A549 (cell line): ENCODE measurements at regions not wholly inside any gene's neighbourhood (a gene's known extent, or its start where the extent isn't known, plus 50 kb on each side); places are given as distances from the start of the nearest gene placed in this dataset.

Experiments
- ATAC-seq, 2 experiments: fragments of 200-7000 bp in 1 of 2; fragments of >200 bp in 1 of 2; cut with Nextera tagmentation in 1 of 2; cut with Tn5 transposase in 1 of 2; 3 replicates each; pipeline versions ENCODE4 v1.8.0 to v1.9.1; 2018 to 2020; ENCODE audit warnings: mild to moderate bottlenecking in 1 of 2, moderate library complexity in 1 of 2
- CTCF ChIA-PET: fragments of 300-600 bp; sonication (Branson Sonifier 250); formaldehyde crosslinking; extraction: SDS; loops from one replicate; lab custom pipeline; 2021; ENCODE audit warnings: antibody characterized with exemption, inconsistent platforms; lab: Yijun Ruan, JAX
- POLR2A ChIA-PET: fragments of 350-600 bp; formaldehyde crosslinking; extraction: SDS; loops from one replicate; lab custom pipeline; 2021; ENCODE audit warnings: antibody characterized with exemption, inconsistent platforms; lab: Yijun Ruan, JAX
- DNase-seq, 2 experiments: peaks; one replicate each; pipeline versions ENCODE4 v3.0.0 to v3.0.0-alpha.2; 2011 to 2016; ENCODE audit warnings: low read depth in 1 of 2, low spot score in 1 of 2
- FAIRE-seq: peaks from 2 replicates; lab custom pipeline; 2011; peaks lifted over from hg19 to GRCh38; lab: Jason Lieb, UNC
- H3K27ac ChIP-seq, 2 experiments: fragments of >200 bp; sonication (Bioruptor Twin); formaldehyde crosslinking; 3 replicates each; pipeline ENCODE4 v1.5.1; 2016 to 2017
- H3K4me1 ChIP-seq: fragments of >200 bp; sonication (Bioruptor Twin); formaldehyde crosslinking; 3 replicates; pipeline ENCODE4 v1.6.1; 2016
- H3K4me2 ChIP-seq: fragments of >200 bp; sonication (Bioruptor Twin); formaldehyde crosslinking; 3 replicates; pipeline ENCODE4 v1.6.1; 2016
- H3K4me3 ChIP-seq: fragments of >200 bp; sonication (Bioruptor Twin); formaldehyde crosslinking; 3 replicates; pipeline ENCODE4 v1.5.1; 2016
- H3K9me3 ChIP-seq: fragments of >200 bp; sonication (Bioruptor Twin); formaldehyde crosslinking; 3 replicates; pipeline ENCODE4 v1.6.1; 2016
- CHD4 ChIP-seq: fragments of 200-600 bp; sonication (generic); IDR thresholded peaks from 2 replicates; pipeline ENCODE4 v1.6.1; 2016; ENCODE audit warnings: antibody characterized with exemption, mild to moderate bottlenecking, borderline replicate concordance
- EP300 ChIP-seq, 2 experiments: fragments of >200 bp; sonication (Bioruptor Twin); formaldehyde crosslinking; IDR thresholded peaks; 2 replicates in 1 of 2; 3 replicates in 1 of 2; pipeline ENCODE4 v1.6.1; 2016 to 2017
- FOSL2 ChIP-seq, 2 experiments: fragments of 450-650 bp in 1 of 2; fragments of >200 bp in 1 of 2; sonication (Bioruptor Twin) in 1 of 2; formaldehyde crosslinking; IDR thresholded peaks; 2 replicates each; pipeline versions ENCODE4 v1.5.0 to v1.6.1; 2016 to 2020; ENCODE audit warnings: mild to moderate bottlenecking in 1 of 2, moderate library complexity in 1 of 2
- GATA3 ChIP-seq: IDR thresholded peaks from 2 replicates; pipeline ENCODE4 v1.6.1; 2012; ENCODE audit warnings: borderline replicate concordance
- MAFK ChIP-seq: fragments of 450-650 bp; IDR thresholded peaks from 2 replicates; pipeline ENCODE4 v1.6.1; 2014; ENCODE audit not compliant: partially characterized antibody
- RAD21 ChIP-seq, 2 experiments: fragments of >200 bp in 1 of 2; sonication (Bioruptor Twin) in 1 of 2; formaldehyde crosslinking in 1 of 2; IDR thresholded peaks in 1 of 2; conservative IDR thresholded peaks in 1 of 2; 2 replicates in 1 of 2; 3 replicates in 1 of 2; pipeline ENCODE4 v1.6.1; 2012 to 2018; ENCODE audit warnings: inconsistent platforms in 1 of 2
- RFX5 ChIP-seq: fragments of 450-650 bp; IDR thresholded peaks from 2 replicates; pipeline ENCODE4 v1.7.1; 2014; ENCODE audit warnings: antibody characterized with exemption, mild to moderate bottlenecking, moderate library complexity
- ZC3H11A ChIP-seq: fragments of 450-650 bp; IDR thresholded peaks from 2 replicates; pipeline ENCODE4 v1.6.1; 2014; ENCODE audit warnings: antibody characterized with exemption, mild to moderate bottlenecking
- WGBS: methylation state at CpG from one replicate; pipeline ENCODE4 v1.1.6; 2017; ENCODE audit errors: missing lambda C conversion rate; 5-methylcytosine and 5-hydroxymethylcytosine counted together
- TF ChIP-seq, protein P1 (sequence below): IDR thresholded peaks from 2 replicates; pipeline ENCODE4 v1.6.1; 2012; ENCODE audit warnings: low read depth, borderline replicate concordance
- TF ChIP-seq, protein P2 (sequence below): fragments of 150-350 bp; IDR thresholded peaks from 2 replicates; pipeline ENCODE4 v1.6.1; 2014; ENCODE audit warnings: low read depth, mild to moderate bottlenecking, low read length
- TF ChIP-seq, protein P3 (sequence below): fragments of >200 bp; sonication (Bioruptor Twin); formaldehyde crosslinking; IDR thresholded peaks from 3 replicates; pipeline ENCODE4 v1.5.1; 2016
- TF ChIP-seq, protein P4 (sequence below): fragments of >200 bp; sonication (Bioruptor Twin); formaldehyde crosslinking; IDR thresholded peaks from 3 replicates; pipeline ENCODE4 v1.6.1; 2016

DNA sequence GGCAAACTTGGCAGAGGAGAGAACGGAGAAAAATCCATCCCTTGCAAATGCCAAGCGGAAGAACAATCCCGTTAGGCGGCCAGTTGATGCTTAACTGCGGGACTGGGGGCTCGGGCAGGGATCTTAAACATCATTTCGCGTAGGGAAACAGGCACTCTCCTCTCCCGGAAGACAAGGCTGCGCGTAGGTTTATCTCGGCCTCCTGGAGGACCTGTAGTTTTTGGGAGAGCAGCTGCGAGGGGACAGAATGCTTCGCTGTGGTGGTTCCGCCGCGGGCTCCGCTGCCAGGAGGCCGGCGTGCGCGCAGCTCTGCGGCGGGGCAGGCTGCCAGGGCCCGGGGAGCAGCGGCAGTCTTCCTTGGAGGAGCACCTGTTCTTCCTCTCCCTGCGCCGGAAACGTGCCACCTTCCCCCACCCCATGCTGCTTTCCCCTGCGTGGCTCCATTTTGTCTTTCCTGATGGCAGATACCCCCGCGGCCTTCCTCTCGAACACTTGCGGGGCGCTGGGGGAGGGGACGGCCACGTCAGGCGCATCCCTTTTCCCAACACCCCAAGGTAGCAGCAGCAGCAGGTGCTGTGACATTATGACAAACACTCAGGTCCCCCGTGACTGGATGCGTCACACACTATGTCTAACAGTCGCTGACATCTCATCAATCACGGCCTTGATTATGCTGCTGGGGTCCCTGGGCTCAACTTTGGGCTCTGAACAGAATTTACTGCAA, 230.7 kb upstream of the BTBD3 start:
- Histone ChIP-seq H3K4me3 (peak overlapping the region; percentile 42), H3K4me2 (peak overlapping the region; percentile 85), H3K4me1 (peaks cover 15% of the 10 kb centered on the region), H3K9me3 (no peaks in the 10 kb centered on the region), H3K27ac (peak overlapping the region; percentile 46 to 47; a peak in 5 of 6 replicates)
- TF ChIP-seq, protein P1, sequence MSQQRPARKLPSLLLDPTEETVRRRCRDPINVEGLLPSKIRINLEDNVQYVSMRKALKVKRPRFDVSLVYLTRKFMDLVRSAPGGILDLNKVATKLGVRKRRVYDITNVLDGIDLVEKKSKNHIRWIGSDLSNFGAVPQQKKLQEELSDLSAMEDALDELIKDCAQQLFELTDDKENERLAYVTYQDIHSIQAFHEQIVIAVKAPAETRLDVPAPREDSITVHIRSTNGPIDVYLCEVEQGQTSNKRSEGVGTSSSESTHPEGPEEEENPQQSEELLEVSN = 0 out of 2 replicates have a peak, but pooled peaks have one; percentile 18
- no peak for TF ChIP-seq RFX5
- ChIA-PET CTCF (interaction anchor here (0.8 to 1.2 kb wide), 2 partner anchors 10 to 11 kb away, joined by 3 read pairs; no protein-coding TSS in a partner anchor), POLR2A (no interaction called here)
- ATAC-seq = peak; percentile 60 to 70; a peak in 5 of 6 replicates
- FAIRE-seq = no peak
- WGBS = 40% methylated on average over 42 of the region's 42 CpGs
- no peak for DNase-seq

DNA sequence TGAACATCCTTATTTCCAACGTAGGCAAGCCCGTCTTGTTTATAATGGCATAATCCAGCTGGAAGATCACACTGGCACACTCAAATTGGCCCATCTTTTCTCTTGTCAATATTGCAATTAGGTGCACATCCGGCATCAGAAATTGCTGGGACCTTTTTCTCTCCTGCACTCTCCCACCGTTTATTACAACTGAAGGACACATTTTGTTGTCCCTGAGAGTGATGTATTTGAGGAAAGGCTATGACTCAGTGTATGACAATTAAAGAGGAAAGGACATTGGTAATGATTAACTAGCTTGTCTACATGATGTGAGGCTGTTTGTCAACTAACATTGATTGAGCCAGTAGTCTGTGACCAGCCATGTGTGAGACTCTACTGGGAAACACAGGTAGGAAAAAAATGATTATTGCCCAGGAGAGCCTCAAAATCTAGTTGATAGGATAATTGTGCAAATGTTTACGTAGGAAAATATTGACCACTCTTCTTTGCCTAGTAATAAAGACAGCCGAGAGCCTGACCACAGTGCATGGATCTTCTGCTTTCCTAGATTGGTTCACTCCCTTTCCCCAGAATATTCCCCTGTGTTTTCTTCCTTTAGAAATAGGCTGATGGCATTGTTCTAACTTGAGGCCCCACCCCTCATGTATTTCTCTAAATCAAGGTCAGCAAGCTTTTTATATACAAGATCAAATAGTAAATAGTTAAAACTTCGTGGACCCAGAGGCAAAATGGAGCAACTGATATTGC, 230.0 kb upstream of the BTBD3 start:
- Histone ChIP-seq H3K9me3 (no peaks in the 10 kb centered on the region), H3K4me3 (peak overlapping the region; percentile 42), H3K27ac (no peak overlapping the region; a peak in 1 of 6 replicates)
- POLR2A ChIA-PET = no interaction called here
- FAIRE-seq (peak; percentile 90), ATAC-seq (peak; percentile 75 to 77)
- WGBS = 30% methylated on average over 7 of the region's 7 CpGs
- TF ChIP-seq, protein P2, sequence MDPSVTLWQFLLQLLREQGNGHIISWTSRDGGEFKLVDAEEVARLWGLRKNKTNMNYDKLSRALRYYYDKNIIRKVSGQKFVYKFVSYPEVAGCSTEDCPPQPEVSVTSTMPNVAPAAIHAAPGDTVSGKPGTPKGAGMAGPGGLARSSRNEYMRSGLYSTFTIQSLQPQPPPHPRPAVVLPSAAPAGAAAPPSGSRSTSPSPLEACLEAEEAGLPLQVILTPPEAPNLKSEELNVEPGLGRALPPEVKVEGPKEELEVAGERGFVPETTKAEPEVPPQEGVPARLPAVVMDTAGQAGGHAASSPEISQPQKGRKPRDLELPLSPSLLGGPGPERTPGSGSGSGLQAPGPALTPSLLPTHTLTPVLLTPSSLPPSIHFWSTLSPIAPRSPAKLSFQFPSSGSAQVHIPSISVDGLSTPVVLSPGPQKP = no peak
- TF ChIP-seq FOSL2 (IDR thresholded peaks at IDR 0.05) (no peak), FOSL2 (CRISPR knock-in tag; IDR thresholded peaks at IDR 0.05) (peak; percentile 44), RAD21 (conservative IDR thresholded peaks at IDR 0.05 in 1 of 2, IDR thresholded peaks at IDR 0.05 in 1 of 2) (no peak), EP300 (IDR thresholded peaks at IDR 0.05) (no peak), ZC3H11A (no peak), MAFK (no peak), GATA3 (no peak)
- TF ChIP-seq, protein P3, sequence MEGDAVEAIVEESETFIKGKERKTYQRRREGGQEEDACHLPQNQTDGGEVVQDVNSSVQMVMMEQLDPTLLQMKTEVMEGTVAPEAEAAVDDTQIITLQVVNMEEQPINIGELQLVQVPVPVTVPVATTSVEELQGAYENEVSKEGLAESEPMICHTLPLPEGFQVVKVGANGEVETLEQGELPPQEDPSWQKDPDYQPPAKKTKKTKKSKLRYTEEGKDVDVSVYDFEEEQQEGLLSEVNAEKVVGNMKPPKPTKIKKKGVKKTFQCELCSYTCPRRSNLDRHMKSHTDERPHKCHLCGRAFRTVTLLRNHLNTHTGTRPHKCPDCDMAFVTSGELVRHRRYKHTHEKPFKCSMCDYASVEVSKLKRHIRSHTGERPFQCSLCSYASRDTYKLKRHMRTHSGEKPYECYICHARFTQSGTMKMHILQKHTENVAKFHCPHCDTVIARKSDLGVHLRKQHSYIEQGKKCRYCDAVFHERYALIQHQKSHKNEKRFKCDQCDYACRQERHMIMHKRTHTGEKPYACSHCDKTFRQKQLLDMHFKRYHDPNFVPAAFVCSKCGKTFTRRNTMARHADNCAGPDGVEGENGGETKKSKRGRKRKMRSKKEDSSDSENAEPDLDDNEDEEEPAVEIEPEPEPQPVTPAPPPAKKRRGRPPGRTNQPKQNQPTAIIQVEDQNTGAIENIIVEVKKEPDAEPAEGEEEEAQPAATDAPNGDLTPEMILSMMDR = no peak
- TF ChIP-seq, protein P4, sequence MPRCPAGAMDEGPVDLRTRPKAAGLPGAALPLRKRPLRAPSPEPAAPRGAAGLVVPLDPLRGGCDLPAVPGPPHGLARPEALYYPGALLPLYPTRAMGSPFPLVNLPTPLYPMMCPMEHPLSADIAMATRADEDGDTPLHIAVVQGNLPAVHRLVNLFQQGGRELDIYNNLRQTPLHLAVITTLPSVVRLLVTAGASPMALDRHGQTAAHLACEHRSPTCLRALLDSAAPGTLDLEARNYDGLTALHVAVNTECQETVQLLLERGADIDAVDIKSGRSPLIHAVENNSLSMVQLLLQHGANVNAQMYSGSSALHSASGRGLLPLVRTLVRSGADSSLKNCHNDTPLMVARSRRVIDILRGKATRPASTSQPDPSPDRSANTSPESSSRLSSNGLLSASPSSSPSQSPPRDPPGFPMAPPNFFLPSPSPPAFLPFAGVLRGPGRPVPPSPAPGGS = no peak
- TF ChIP-seq, all 56 proteins: peak for 1
- CTCF ChIA-PET = interaction anchor here (0.8 to 1.2 kb wide), 2 partner anchors 10 to 11 kb away, joined by 3 read pairs; no protein-coding TSS in a partner anchor
- DNase-seq = peak; percentile 55 to 59
- H3K4me2 ChIP-seq = peak overlapping the region; percentile 85
- peaks cover 15% of the 10 kb centered on the region for H3K4me1 ChIP-seq

DNA sequence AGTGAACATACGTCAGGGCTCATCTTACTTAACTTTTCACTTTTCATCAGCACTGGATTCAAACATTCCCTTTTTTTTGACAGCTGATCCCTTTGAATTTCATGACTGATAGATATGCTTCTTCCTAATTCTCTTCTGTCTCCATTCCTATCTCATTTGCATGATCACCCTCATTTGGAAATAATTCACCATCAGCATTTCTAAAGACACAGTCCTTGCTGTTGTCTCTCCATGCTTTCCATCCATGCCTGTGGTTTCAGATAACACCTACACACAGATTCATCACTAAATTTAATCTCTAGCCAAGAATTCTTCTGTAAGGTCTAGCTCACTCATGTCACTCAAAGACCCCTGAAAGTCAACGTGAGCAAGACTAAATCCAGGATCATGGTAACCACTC, 228.4 kb upstream of the BTBD3 start:
- CTCF ChIA-PET = interaction anchor here (1.1 kb wide), 1 partner anchor 13 kb away, joined by 3 read pairs; no protein-coding TSS in a partner anchor
- H3K4me2 ChIP-seq = no peak overlapping the region
- H3K4me1 ChIP-seq = peaks cover 15% of the 10 kb centered on the region
- FAIRE-seq = no peak
- TF ChIP-seq MAFK (peak; percentile 51), CHD4 (no peak)
- WGBS = 51% methylated on average over 2 of the region's 2 CpGs
- ATAC-seq = no peak
- H3K9me3 ChIP-seq = no peaks in the 10 kb centered on the region
- DNase-seq = no peak
- no peak overlapping the region for H3K27ac ChIP-seq
- POLR2A ChIA-PET = no interaction called here
- no peak overlapping the region for H3K4me3 ChIP-seq
